ENCODE measurements at regions not wholly inside any gene's neighbourhood (a gene's known extent, or its start where the extent isn't known, plus 50 kb on each side); places are given as distances from the start of the nearest gene placed in this dataset.

GRCh38 chr7:94160719-94161435 lies 156.7 kb upstream of the BET1 start (continued):
- TF ChIP-seq GABPA (IDR thresholded peaks at IDR 0.05; ENCODE audit: low read depth) (no peak), RAD21 (IDR thresholded peaks at IDR 0.05; ENCODE audit: low read length) (no peak), MXI1 (IDR thresholded peaks at IDR 0.05; ENCODE audit: low read depth, low read length) (no peak), ELF1 (IDR thresholded peaks at IDR 0.05) (no peak)

- 85% methylated on average over 6 of the region's 6 CpGs for WGBS (ENCODE audit: low lambda C conversion rate)
- Histone ChIP-seq H3K4me1 (ENCODE audit: control insufficient read depth in 1 of 2, insufficient read depth in 2 of 2, low read depth in 1 of 2, low read length in 1 of 2) (no peaks in the 10 kb centered on the region; a peak in 1 of 4 replicates), H3K36me3 (replicated peaks in 1 of 2; ENCODE audit: control insufficient read depth in 1 of 2, insufficient read depth in 2 of 2, low read length in 1 of 2) (no peaks in the 10 kb centered on the region), H3K4me2 (no peak overlapping the region), H3F3A (replicated peaks; ENCODE audit: insufficient read depth) (no peaks in the 10 kb centered on the region), H2AFZ (ENCODE audit: low read depth) (no peak overlapping the region; the same call in 1 of the 2 replicates), H3K9me3 (0 out of 2 replicates have a peak, but pooled peaks cover under 1% of the 10 kb centered on the region), H3K79me2 (ENCODE audit: insufficient read depth) (no peaks in the 10 kb centered on the region), H3K27ac (ENCODE audit: low read depth in 2 of 2, low read length in 1 of 2) (no peak overlapping the region), H3K27me3 (ENCODE audit: insufficient read depth) (no peaks in the 10 kb centered on the region), H3K9me2 (no peaks in the 10 kb centered on the region), H4K20me1 (ENCODE audit: insufficient read depth) (no peaks in the 10 kb centered on the region), H3K9ac (no peak overlapping the region), H3K4me3 (ENCODE audit: low read depth in 2 of 2, low read length in 1 of 2) (no peak overlapping the region)
- TF ChIP-seq ZBTB33 (IDR thresholded peaks at IDR 0.05; ENCODE audit: borderline replicate concordance, low read depth), result no peak
- TF ChIP-seq RAD21 (IDR thresholded peaks at IDR 0.05; ENCODE audit: low read length), result no peak
- TF ChIP-seq NFIC (IDR thresholded peaks at IDR 0.05; ENCODE audit: borderline replicate concordance), result no peak
- no peak for TF ChIP-seq USF2 (IDR thresholded peaks at IDR 0.05; ENCODE audit: borderline replicate concordance, low read depth, low read length)
- no peak for TF ChIP-seq PBX3 (IDR thresholded peaks at IDR 0.05)
- no peak for TF ChIP-seq JUND (IDR thresholded peaks at IDR 0.05)
- TF ChIP-seq, protein P1, sequence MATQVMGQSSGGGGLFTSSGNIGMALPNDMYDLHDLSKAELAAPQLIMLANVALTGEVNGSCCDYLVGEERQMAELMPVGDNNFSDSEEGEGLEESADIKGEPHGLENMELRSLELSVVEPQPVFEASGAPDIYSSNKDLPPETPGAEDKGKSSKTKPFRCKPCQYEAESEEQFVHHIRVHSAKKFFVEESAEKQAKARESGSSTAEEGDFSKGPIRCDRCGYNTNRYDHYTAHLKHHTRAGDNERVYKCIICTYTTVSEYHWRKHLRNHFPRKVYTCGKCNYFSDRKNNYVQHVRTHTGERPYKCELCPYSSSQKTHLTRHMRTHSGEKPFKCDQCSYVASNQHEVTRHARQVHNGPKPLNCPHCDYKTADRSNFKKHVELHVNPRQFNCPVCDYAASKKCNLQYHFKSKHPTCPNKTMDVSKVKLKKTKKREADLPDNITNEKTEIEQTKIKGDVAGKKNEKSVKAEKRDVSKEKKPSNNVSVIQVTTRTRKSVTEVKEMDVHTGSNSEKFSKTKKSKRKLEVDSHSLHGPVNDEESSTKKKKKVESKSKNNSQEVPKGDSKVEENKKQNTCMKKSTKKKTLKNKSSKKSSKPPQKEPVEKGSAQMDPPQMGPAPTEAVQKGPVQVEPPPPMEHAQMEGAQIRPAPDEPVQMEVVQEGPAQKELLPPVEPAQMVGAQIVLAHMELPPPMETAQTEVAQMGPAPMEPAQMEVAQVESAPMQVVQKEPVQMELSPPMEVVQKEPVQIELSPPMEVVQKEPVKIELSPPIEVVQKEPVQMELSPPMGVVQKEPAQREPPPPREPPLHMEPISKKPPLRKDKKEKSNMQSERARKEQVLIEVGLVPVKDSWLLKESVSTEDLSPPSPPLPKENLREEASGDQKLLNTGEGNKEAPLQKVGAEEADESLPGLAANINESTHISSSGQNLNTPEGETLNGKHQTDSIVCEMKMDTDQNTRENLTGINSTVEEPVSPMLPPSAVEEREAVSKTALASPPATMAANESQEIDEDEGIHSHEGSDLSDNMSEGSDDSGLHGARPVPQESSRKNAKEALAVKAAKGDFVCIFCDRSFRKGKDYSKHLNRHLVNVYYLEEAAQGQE (IDR thresholded peaks at IDR 0.05; ENCODE audit: low read depth, low read length), result no peak
- no peak for TF ChIP-seq FOXJ3 (CRISPR knock-in tag; IDR thresholded peaks at IDR 0.05)
- TF ChIP-seq POLR2AphosphoS5 (IDR thresholded peaks at IDR 0.05; ENCODE audit: low read depth, low read length), result no peak
- no peak for TF ChIP-seq SIN3A (IDR thresholded peaks at IDR 0.05; ENCODE audit: borderline replicate concordance, low read depth, low read length)
- no peak for TF ChIP-seq EP300 (IDR thresholded peaks at IDR 0.05; ENCODE audit: borderline replicate concordance in 1 of 2, low read depth in 1 of 2, low read length in 1 of 2)
- TF ChIP-seq, protein P2, sequence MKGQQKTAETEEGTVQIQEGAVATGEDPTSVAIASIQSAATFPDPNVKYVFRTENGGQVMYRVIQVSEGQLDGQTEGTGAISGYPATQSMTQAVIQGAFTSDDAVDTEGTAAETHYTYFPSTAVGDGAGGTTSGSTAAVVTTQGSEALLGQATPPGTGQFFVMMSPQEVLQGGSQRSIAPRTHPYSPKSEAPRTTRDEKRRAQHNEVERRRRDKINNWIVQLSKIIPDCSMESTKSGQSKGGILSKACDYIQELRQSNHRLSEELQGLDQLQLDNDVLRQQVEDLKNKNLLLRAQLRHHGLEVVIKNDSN (IDR thresholded peaks at IDR 0.05; ENCODE audit: borderline replicate concordance, low read depth), result no peak
- no peak for TF ChIP-seq IRF3 (IDR thresholded peaks at IDR 0.05; ENCODE audit: low read depth, low read length)
- ChIA-PET POLR2A (no interaction called here), CTCF (interaction anchor here (1.1 kb wide), 1 partner anchor 22 kb away, joined by 4 read pairs; no protein-coding TSS in a partner anchor)
- no peak for DNase-seq
Observed at GRCh38 chr7:94161476-94161875, 157.3 kb upstream of the BET1 start.

Data from SK-N-SH (cell line).